ENCODE measurements at regions not wholly inside any gene's neighbourhood (a gene's known extent, or its start where the extent isn't known, plus 50 kb on each side); places are given as distances from the start of the nearest gene placed in this dataset.

DNA sequence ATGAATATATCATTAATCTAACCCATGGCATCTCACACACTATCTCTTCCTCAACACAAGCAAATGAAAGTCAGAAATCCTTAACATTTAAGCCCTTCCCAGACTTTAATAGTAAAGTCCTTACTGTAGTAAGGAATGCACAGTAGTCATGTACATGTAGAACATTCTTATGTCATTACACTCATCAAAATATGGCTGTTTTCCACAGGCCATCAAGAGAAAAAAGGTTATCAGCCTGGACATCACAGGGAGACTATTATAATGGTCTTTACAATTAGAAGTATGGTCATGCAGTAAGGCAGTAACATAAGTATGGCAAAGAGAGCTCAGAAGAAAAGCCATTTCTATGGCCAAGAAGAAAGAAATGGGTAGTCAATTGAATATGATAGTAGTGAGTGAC lies 121.2 kb downstream of the SLC6A15 start:
- no peak for TF ChIP-seq POLR2A (IDR thresholded peaks at IDR 0.05)
- TF ChIP-seq, protein P1, sequence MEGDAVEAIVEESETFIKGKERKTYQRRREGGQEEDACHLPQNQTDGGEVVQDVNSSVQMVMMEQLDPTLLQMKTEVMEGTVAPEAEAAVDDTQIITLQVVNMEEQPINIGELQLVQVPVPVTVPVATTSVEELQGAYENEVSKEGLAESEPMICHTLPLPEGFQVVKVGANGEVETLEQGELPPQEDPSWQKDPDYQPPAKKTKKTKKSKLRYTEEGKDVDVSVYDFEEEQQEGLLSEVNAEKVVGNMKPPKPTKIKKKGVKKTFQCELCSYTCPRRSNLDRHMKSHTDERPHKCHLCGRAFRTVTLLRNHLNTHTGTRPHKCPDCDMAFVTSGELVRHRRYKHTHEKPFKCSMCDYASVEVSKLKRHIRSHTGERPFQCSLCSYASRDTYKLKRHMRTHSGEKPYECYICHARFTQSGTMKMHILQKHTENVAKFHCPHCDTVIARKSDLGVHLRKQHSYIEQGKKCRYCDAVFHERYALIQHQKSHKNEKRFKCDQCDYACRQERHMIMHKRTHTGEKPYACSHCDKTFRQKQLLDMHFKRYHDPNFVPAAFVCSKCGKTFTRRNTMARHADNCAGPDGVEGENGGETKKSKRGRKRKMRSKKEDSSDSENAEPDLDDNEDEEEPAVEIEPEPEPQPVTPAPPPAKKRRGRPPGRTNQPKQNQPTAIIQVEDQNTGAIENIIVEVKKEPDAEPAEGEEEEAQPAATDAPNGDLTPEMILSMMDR (IDR thresholded peaks at IDR 0.05) = no peak

Measured in adrenal gland (tissue), 5 donors.